ENCODE measurements at regions not wholly inside any gene's neighbourhood (a gene's known extent, or its start where the extent isn't known, plus 50 kb on each side); places are given as distances from the start of the nearest gene placed in this dataset.

DNA sequence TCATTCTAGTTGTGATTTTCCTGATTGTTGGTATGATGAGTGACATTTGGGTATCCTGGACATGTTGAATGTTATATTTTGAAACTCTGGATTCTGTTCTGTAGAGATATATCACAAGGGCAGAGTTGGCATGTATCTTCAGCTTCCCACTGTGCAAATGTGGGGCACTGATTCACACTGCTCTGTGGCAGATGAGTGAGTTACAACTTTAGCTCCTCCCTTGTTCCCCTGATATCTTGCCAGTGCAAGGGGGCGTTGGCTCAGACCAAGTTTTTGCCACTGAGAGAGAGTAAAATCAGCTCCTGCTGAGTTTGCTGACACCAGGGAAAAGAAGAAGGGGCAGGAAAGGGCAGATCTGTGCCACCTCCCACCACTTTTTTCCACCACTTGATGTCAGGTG, 199.6 kb upstream of the MMADHC start:
- no peak for TF ChIP-seq POLR2AphosphoS5 (IDR thresholded peaks at IDR 0.05; ENCODE audit: low read depth, low read length)
- TF ChIP-seq POLR2A (IDR thresholded peaks at IDR 0.05; ENCODE audit: low read depth, low read length) = no peak
